ENCODE measurements at regions not wholly inside any gene's neighbourhood (a gene's known extent, or its start where the extent isn't known, plus 50 kb on each side); places are given as distances from the start of the nearest gene placed in this dataset.

GRCh38 chr2:133906926-133907325 is 338.7 kb upstream of the NCKAP5 start:
- no peaks in the 10 kb centered on the region for H3K79me2 ChIP-seq (ENCODE audit: control insufficient read depth, insufficient read depth, low read length)
- H4K20me1 ChIP-seq (replicated peaks; ENCODE audit: control insufficient read depth, insufficient read depth, low read length), result no peaks in the 10 kb centered on the region; the same call in 1 of the 2 replicates
- H3K27ac ChIP-seq (ENCODE audit: extremely low read depth, low read depth, low read length), result no peak overlapping the region
- H3K9me3 ChIP-seq (replicated peaks; ENCODE audit: control insufficient read depth, insufficient read depth, low read depth, low read length), result no peaks in the 10 kb centered on the region
- H3K27me3 ChIP-seq (ENCODE audit: control insufficient read depth in 2 of 2, insufficient read depth in 2 of 2, low read length in 2 of 2), result no peaks in the 10 kb centered on the region
- POLR2A ChIA-PET, result interaction anchor here (1.3 kb wide), 1 partner anchor 20 kb away, joined by 3 read pairs; no protein-coding TSS in a partner anchor
- DNase-seq (ENCODE audit: extremely low read depth in 1 of 4, low spot score in 3 of 4) (no peak), ATAC-seq (no peak), FAIRE-seq (no peak)
- CTCF ChIA-PET (ENCODE audit: low intra/inter-chr PET ratio), result no interaction called here
- H3K36me3 ChIP-seq (ENCODE audit: control insufficient read depth, insufficient read depth, low read length), result no peaks in the 10 kb centered on the region
- TF ChIP-seq SLC30A9 (CRISPR knock-in tag; IDR thresholded peaks at IDR 0.05), result no peak
- no peak for TF ChIP-seq ZSCAN29 (IDR thresholded peaks at IDR 0.05)
- TF ChIP-seq ZFP1 (CRISPR knock-in tag; IDR thresholded peaks at IDR 0.05), result no peak
- TF ChIP-seq ETV5 (CRISPR knock-in tag; IDR thresholded peaks at IDR 0.05; ENCODE audit: low read depth), result no peak
- no peak for TF ChIP-seq MYBL2 (IDR thresholded peaks at IDR 0.05; ENCODE audit: low read depth)
- no peak for TF ChIP-seq MYBL2 (CRISPR knock-in tag; IDR thresholded peaks at IDR 0.05; ENCODE audit: borderline replicate concordance)
- no peak for TF ChIP-seq ZSCAN32 (CRISPR knock-in tag; IDR thresholded peaks at IDR 0.05)
- TF ChIP-seq HNRNPH1 (optimal IDR thresholded peaks at IDR 0.05; ENCODE audit: low read depth, low read length), result no peak
- TF ChIP-seq POLR2AphosphoS2 (IDR thresholded peaks at IDR 0.05; ENCODE audit: low read length), result no peak
- no peak for TF ChIP-seq PHB (CRISPR knock-in tag; IDR thresholded peaks at IDR 0.05)
- no peak for TF ChIP-seq RBM15 (IDR thresholded peaks at IDR 0.05; ENCODE audit: insufficient read depth, low read length)
- TF ChIP-seq ZNF134 (CRISPR knock-in tag; conservative IDR thresholded peaks at IDR 0.05), result no peak
- no peak for TF ChIP-seq KLF10 (CRISPR knock-in tag; IDR thresholded peaks at IDR 0.05)
- TF ChIP-seq DMBX1 (CRISPR knock-in tag; IDR thresholded peaks at IDR 0.05; ENCODE audit: borderline replicate concordance), result no peak
- no peak for TF ChIP-seq TRIM24 (IDR thresholded peaks at IDR 0.05)
- TF ChIP-seq L3MBTL2 (IDR thresholded peaks at IDR 0.05), result no peak
- no peak for TF ChIP-seq GATA2 (CRISPR knock-in tag; IDR thresholded peaks at IDR 0.05)
- TF ChIP-seq PYGO2 (tag; IDR thresholded peaks at IDR 0.05), result no peak
- no peak overlapping the region for H3K9ac ChIP-seq (ENCODE audit: insufficient read depth in 1 of 2, low read depth in 2 of 2, low read length in 2 of 2)
- H3K4me3 ChIP-seq, result no peak overlapping the region
- H2AFZ ChIP-seq (ENCODE audit: low read depth, low read length), result no peak overlapping the region
- BruUV-seq (replicated peaks), result no TSS peak
- H3K4me1 ChIP-seq (replicated peaks in 1 of 2; ENCODE audit: control insufficient read depth in 2 of 2, insufficient read depth in 2 of 2, low read length in 2 of 2), result no peaks in the 10 kb centered on the region
- H3K4me2 ChIP-seq (ENCODE audit: insufficient read depth, low read length), result no peak overlapping the region
- intact Hi-C loops (cut with micrococcal nuclease) (no loop called here), in situ Hi-C loops (cut with MboI) (no loop called here)
- no peaks in the 10 kb centered on the region for H3K9me1 ChIP-seq (ENCODE audit: control insufficient read depth, insufficient read depth, low read length)
